ENCODE measurements at regions not wholly inside any gene's neighbourhood (a gene's known extent, or its start where the extent isn't known, plus 50 kb on each side); places are given as distances from the start of the nearest gene placed in this dataset.

DNA sequence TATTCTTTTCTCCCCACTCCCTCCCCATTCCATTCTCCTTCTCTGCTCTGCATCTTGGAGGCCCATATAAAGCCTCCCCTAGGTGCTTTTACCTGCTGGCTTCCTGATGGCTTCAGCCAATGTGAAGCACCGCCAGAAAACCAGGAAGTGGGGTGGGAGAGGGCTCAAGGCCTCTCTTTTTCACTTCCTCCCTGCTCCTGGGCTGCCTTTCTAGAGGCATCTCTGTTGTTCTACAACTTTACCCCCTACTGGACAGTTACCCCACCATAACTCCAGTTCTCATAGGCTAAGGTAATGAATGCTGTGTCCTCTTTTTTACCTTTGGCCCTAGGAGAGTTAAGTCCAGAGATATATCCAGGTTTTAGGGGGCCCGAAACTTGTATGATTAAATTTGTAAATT lies 62.4 kb upstream of the PPARGC1A start:
- TF ChIP-seq, protein P1, sequence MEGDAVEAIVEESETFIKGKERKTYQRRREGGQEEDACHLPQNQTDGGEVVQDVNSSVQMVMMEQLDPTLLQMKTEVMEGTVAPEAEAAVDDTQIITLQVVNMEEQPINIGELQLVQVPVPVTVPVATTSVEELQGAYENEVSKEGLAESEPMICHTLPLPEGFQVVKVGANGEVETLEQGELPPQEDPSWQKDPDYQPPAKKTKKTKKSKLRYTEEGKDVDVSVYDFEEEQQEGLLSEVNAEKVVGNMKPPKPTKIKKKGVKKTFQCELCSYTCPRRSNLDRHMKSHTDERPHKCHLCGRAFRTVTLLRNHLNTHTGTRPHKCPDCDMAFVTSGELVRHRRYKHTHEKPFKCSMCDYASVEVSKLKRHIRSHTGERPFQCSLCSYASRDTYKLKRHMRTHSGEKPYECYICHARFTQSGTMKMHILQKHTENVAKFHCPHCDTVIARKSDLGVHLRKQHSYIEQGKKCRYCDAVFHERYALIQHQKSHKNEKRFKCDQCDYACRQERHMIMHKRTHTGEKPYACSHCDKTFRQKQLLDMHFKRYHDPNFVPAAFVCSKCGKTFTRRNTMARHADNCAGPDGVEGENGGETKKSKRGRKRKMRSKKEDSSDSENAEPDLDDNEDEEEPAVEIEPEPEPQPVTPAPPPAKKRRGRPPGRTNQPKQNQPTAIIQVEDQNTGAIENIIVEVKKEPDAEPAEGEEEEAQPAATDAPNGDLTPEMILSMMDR (IDR thresholded peaks at IDR 0.05) = no peak
- TF ChIP-seq POLR2A (IDR thresholded peaks at IDR 0.05) (no peak), POLR2AphosphoS5 (IDR thresholded peaks at IDR 0.05) (no peak)

All from suprapubic skin (tissue), 4 donors.